ENCODE measurements at regions not wholly inside any gene's neighbourhood (a gene's known extent, or its start where the extent isn't known, plus 50 kb on each side); places are given as distances from the start of the nearest gene placed in this dataset.

DNA sequence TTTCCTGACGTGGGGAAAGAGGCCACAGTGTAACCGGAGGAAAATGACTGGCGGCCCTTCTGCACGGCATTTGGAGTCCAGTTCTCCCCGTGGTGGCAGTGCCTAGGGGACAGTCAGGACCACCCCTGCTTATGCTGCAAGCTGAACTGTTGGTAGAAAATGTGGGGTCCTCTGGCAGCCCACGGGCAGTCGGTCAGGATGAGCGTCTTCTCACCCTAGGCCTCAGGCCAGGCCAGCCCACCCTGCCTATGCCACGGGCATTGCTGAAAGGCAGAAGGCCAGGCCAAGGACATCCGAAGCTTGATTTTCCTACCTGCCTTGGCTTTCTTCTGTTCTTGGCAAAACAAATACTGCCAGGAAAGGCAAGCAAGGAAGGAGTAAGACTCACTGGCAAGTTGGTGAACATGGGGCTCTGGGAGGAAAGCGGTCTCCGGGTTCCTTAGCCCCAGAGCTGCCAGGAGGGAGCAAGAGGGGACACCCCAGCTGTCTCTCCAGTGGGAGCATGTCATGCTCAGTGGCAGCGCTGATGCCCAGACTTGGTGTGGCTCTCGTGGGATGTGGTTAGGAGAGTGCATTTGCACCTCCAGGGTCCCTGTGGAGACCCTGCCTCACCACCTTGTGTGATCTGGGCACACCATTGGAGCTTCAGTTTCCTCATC, 311.6 kb downstream of the QKI start:
- Histone ChIP-seq H3K27ac (ENCODE audit: low read depth, low read length) (no peak overlapping the region), H3K4me1 (ENCODE audit: control insufficient read depth, insufficient read depth, low read length) (no peaks in the 10 kb centered on the region), H3K36me3 (ENCODE audit: control insufficient read depth, insufficient read depth, low read length) (no peaks in the 10 kb centered on the region), H3K9me3 (ENCODE audit: control insufficient read depth, insufficient read depth, low read length) (no peaks in the 10 kb centered on the region), H3K9ac (ENCODE audit: low read depth, low read length) (no peak overlapping the region), H3K4me3 (ENCODE audit: low read depth, low read length) (no peak overlapping the region), H3K27me3 (ENCODE audit: control insufficient read depth, insufficient read depth, low read length) (no peaks in the 10 kb centered on the region)

DNA sequence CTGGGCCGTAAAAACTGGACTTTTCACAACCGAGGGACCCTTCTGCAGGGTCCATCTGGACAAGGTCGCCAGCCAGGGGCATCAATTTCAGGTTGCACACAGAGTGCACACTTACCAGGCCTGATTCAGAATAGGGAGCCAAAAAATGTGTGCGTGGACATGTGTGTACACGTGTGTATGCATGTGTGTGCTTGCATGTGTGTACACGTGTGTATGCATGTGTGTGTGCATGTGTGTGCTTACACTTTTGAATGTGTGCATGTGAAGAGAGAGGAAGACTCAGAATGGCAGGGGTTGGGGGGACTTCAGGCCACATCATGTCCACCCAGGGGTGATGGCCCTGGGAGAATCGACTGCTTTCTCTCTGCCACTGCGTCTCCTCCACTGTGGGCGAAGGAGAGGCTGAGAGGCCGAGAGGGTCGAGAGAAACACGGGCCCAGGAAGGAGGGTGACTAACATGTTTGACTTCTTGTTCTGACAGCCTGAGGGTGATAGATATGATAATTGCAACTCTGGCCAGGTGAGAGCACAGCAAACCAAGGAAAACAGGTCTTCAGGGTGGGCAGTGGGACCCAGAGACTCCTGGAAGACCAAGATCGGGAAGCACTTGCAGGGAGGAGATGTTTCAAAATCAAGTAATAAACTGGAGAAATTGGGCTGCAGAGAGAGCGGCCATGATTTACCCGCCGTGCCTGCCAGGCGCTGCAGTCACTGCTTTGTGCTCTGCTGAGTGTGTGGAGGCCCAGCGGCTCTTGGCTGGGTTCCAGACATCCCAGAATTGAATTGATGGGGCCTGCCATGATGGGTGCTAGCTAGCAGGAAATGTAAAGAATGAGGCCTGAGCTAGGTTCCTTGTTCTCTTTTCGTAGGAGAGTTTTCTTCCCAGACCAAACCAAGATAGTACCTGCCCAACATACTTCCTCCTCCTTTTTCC, 310.8 kb downstream of the QKI start:
- Histone ChIP-seq H3K27me3 (ENCODE audit: control insufficient read depth, insufficient read depth, low read length) (no peaks in the 10 kb centered on the region), H3K36me3 (ENCODE audit: control insufficient read depth, insufficient read depth, low read length) (no peaks in the 10 kb centered on the region), H3K9ac (ENCODE audit: low read depth, low read length) (no peak overlapping the region), H3K4me1 (ENCODE audit: control insufficient read depth, insufficient read depth, low read length) (no peaks in the 10 kb centered on the region), H3K9me3 (ENCODE audit: control insufficient read depth, insufficient read depth, low read length) (no peaks in the 10 kb centered on the region), H3K4me3 (ENCODE audit: low read depth, low read length) (no peak overlapping the region), H3K27ac (ENCODE audit: low read depth, low read length) (no peak overlapping the region)

DNA sequence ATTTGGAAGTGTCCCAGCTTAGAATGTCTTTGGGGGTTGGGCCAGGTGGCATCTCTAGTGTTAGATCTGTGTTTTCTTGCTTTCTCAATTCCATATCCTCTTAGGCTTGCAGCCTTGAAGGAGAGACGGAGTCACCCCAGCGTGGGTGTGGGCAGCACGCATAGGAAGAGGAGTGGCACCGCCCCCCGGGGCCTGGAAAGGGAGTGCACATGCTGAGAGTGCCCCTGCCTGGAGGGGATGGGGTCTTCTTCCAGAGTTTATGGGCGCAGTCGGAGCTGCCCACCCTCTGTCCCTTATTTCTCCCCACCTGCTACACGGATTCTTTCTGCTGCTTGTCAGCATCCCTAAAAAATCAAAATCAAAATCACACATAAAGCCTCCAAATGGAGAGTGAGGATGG, 309.7 kb downstream of the QKI start:
- H3K4me1 ChIP-seq (ENCODE audit: control insufficient read depth, insufficient read depth, low read length): no peaks in the 10 kb centered on the region
- no peaks in the 10 kb centered on the region for H3K36me3 ChIP-seq (ENCODE audit: control insufficient read depth, insufficient read depth, low read length)
- no peak overlapping the region for H3K27ac ChIP-seq (ENCODE audit: low read depth, low read length)
- no peaks in the 10 kb centered on the region for H3K9me3 ChIP-seq (ENCODE audit: control insufficient read depth, insufficient read depth, low read length)
- H3K9ac ChIP-seq (ENCODE audit: low read depth, low read length): no peak overlapping the region
- H3K27me3 ChIP-seq (ENCODE audit: control insufficient read depth, insufficient read depth, low read length): no peaks in the 10 kb centered on the region
- H3K4me3 ChIP-seq (ENCODE audit: low read depth, low read length): no peak overlapping the region

GRCh38 chr6:163723759-163724158, 309.2 kb downstream of the QKI start:
- H3K4me1 ChIP-seq (ENCODE audit: control insufficient read depth, insufficient read depth, low read length): no peaks in the 10 kb centered on the region
- H3K27ac ChIP-seq (ENCODE audit: low read depth, low read length): no peak overlapping the region
- no peaks in the 10 kb centered on the region for H3K27me3 ChIP-seq (ENCODE audit: control insufficient read depth, insufficient read depth, low read length)
- H3K9me3 ChIP-seq (ENCODE audit: control insufficient read depth, insufficient read depth, low read length): no peaks in the 10 kb centered on the region
- no peak overlapping the region for H3K9ac ChIP-seq (ENCODE audit: low read depth, low read length)
- H3K4me3 ChIP-seq (ENCODE audit: low read depth, low read length): no peak overlapping the region
- no peaks in the 10 kb centered on the region for H3K36me3 ChIP-seq (ENCODE audit: control insufficient read depth, insufficient read depth, low read length)

DNA sequence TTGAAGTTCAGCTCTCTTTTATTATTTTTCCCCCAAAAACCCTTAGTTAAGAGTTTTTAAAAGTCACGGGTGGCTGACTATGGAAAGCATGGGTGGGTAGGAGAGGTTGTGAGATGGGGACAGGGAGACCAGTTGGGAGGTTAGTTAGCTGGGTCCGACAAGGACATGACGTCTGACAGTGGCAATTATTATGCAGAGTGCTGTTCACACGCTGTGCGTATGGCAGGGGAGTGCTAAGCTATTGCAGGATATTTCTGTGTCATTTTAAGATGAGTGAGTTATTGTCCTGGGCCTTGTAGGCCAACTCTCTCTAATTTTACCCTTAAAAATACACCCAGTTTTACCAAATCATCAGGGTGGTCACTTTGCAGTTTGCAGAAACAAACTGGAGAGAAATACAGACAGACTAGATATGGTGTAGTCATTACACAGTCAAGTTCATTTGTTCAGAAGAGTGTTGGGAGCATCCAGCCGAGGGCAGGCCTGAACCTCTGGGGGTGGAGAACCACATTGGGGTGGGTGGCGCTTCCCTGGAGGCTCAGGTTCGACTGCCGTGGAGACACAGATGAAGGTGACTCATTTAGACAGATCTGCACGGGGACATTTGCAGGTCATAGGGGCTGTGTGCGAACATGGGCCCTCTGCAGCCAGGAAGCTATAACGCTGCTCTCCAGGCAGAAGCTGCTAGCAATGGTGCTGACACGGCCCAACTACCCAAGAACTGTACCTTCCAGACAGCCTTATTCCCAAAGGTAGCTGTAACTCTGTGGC, 307.6 kb downstream of the QKI start:
- Histone ChIP-seq H3K4me1 (ENCODE audit: control insufficient read depth, insufficient read depth, low read length) (no peaks in the 10 kb centered on the region), H3K36me3 (ENCODE audit: control insufficient read depth, insufficient read depth, low read length) (no peaks in the 10 kb centered on the region), H3K27me3 (ENCODE audit: control insufficient read depth, insufficient read depth, low read length) (no peaks in the 10 kb centered on the region), H3K27ac (ENCODE audit: low read depth, low read length) (no peak overlapping the region), H3K4me3 (ENCODE audit: low read depth, low read length) (no peak overlapping the region), H3K9ac (ENCODE audit: low read depth, low read length) (no peak overlapping the region), H3K9me3 (ENCODE audit: control insufficient read depth, insufficient read depth, low read length) (no peaks in the 10 kb centered on the region)

DNA sequence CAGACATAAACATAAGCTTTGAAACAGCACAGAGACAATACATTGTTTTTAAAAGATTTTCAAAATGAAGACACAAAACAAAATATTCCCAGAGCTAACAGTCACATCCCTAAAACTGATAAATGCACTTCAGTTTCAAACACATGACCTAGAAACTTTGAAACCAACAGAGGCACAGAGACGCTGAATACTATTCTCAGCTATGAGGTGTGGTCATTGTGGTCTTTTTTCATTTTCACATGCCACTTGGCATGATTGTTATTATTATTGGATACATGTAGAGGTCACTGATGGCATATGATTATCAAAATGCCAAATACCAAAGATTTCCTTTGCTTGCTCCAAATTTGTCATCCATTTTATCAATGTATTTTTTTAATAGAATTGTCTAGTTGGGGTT, 306.9 kb downstream of the QKI start:
- H3K4me3 ChIP-seq (ENCODE audit: low read depth, low read length): no peak overlapping the region
- H3K36me3 ChIP-seq (ENCODE audit: control insufficient read depth, insufficient read depth, low read length): no peaks in the 10 kb centered on the region
- H3K9ac ChIP-seq (ENCODE audit: low read depth, low read length): no peak overlapping the region
- no peak overlapping the region for H3K27ac ChIP-seq (ENCODE audit: low read depth, low read length)
- H3K27me3 ChIP-seq (ENCODE audit: control insufficient read depth, insufficient read depth, low read length): no peaks in the 10 kb centered on the region
- no peaks in the 10 kb centered on the region for H3K4me1 ChIP-seq (ENCODE audit: control insufficient read depth, insufficient read depth, low read length)
- H3K9me3 ChIP-seq (ENCODE audit: control insufficient read depth, insufficient read depth, low read length): no peaks in the 10 kb centered on the region

DNA sequence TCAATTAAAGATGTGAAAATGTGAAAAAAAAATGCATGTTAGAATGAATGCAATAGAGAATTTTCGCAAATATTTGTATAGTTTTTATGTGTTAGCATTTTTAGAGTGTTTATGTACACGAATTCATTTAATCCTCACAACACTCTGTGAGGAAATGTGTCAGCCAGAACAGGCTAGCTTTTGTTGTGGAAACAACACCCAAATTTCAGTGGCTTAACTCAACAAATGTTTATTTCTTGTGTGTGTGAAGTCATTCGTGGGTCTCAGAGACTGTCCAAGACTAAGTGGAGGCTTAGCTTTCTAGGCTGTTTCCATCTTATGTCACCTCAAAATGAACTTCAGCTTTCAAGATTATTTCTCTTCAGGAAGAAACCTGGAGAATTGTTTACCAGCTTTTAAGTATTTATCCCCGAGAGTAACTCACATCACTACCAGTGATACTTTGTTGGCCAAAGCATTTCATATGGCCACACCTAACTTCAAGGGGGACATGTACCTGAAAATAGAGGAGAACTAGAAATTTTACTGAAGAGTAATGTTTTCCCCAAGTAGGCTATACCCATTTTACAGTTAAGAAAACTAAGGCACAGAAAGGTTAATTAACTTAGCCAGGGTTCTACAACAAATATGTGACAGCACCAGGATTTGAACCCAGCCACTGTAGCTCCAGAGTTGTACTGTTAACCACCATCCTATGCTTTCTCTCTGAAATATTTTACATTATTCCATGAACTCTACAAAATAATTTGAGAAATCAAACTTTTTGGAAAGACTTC, 306.1 kb downstream of the QKI start:
- Histone ChIP-seq H3K27me3 (ENCODE audit: control insufficient read depth, insufficient read depth, low read length) (no peaks in the 10 kb centered on the region), H3K36me3 (ENCODE audit: control insufficient read depth, insufficient read depth, low read length) (no peaks in the 10 kb centered on the region), H3K4me1 (ENCODE audit: control insufficient read depth, insufficient read depth, low read length) (no peaks in the 10 kb centered on the region)

GRCh38 chr6:163720005-163720404, 305.5 kb downstream of the QKI start:
- Histone ChIP-seq H3K4me1 (ENCODE audit: control insufficient read depth, insufficient read depth, low read length) (no peaks in the 10 kb centered on the region), H3K27ac (ENCODE audit: low read depth, low read length) (no peak overlapping the region), H3K27me3 (ENCODE audit: control insufficient read depth, insufficient read depth, low read length) (no peaks in the 10 kb centered on the region), H3K4me3 (ENCODE audit: low read depth, low read length) (no peak overlapping the region), H3K9me3 (ENCODE audit: control insufficient read depth, insufficient read depth, low read length) (no peaks in the 10 kb centered on the region), H3K36me3 (ENCODE audit: control insufficient read depth, insufficient read depth, low read length) (no peaks in the 10 kb centered on the region), H3K9ac (ENCODE audit: low read depth, low read length) (no peak overlapping the region)

More for the DNA sequence above, 306.1 kb downstream of the QKI start:
- Histone ChIP-seq H3K4me3 (ENCODE audit: low read depth, low read length) (no peak overlapping the region), H3K27ac (ENCODE audit: low read depth, low read length) (no peak overlapping the region), H3K9me3 (ENCODE audit: control insufficient read depth, insufficient read depth, low read length) (no peaks in the 10 kb centered on the region), H3K9ac (ENCODE audit: low read depth, low read length) (no peak overlapping the region)

DNA sequence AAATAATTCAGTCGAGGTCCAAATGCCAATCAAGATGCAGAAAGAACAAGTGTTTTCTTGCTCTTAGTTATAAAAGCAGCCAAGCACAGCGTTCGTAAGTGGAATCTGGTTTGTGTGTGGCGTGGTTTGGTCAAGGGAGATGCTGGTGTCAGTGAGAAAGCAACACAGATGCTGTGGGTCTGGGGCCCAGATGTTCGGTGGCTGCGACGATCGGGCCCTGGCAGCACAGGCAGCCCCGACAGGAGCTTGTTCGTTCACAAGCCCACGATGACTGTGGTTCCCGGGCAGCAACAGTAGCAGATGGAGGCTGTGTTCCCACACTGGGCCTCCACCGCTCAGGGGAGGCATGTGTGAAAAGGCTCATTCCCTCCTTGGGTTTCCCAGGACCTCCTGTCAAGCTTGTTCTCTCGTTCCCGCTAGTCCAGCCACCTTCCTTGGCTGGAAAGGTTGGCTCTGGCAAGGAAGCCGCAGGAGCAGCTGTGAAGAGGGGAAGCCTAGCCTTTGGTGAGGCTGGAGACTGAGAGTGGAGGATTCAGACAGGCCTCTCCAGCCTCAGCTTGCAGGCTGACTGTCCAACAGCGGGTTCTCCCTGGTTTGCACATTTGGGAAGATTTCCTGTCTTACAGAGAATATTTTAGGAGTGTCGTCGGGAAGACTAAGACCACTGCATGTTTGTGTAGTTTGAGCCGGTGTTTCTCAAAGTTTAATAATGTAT, 304.7 kb downstream of the QKI start:
- Histone ChIP-seq H3K9ac (ENCODE audit: low read depth, low read length) (no peak overlapping the region), H3K36me3 (ENCODE audit: control insufficient read depth, insufficient read depth, low read length) (no peaks in the 10 kb centered on the region), H3K27me3 (ENCODE audit: control insufficient read depth, insufficient read depth, low read length) (no peaks in the 10 kb centered on the region), H3K4me3 (ENCODE audit: low read depth, low read length) (no peak overlapping the region), H3K4me1 (ENCODE audit: control insufficient read depth, insufficient read depth, low read length) (no peaks in the 10 kb centered on the region), H3K27ac (ENCODE audit: low read depth, low read length) (no peak overlapping the region), H3K9me3 (ENCODE audit: control insufficient read depth, insufficient read depth, low read length) (no peaks in the 10 kb centered on the region)

- H3K9ac ChIP-seq (ENCODE audit: low read depth, low read length): no peak overlapping the region
- H3K4me1 ChIP-seq (ENCODE audit: control insufficient read depth, insufficient read depth, low read length): no peaks in the 10 kb centered on the region
- H3K36me3 ChIP-seq (ENCODE audit: control insufficient read depth, insufficient read depth, low read length): no peaks in the 10 kb centered on the region
- no peaks in the 10 kb centered on the region for H3K9me3 ChIP-seq (ENCODE audit: control insufficient read depth, insufficient read depth, low read length)
- H3K4me3 ChIP-seq (ENCODE audit: low read depth, low read length): no peak overlapping the region
- no peak overlapping the region for H3K27ac ChIP-seq (ENCODE audit: low read depth, low read length)
- no peaks in the 10 kb centered on the region for H3K27me3 ChIP-seq (ENCODE audit: control insufficient read depth, insufficient read depth, low read length)
These were observed 304.0 kb downstream of the QKI start for GRCh38 chr6:163718537-163718936.

Data from HUES48 (cell line).